IPS-NIHi7 (cell line): ENCODE measurements at regions not wholly inside any gene's neighbourhood (a gene's known extent, or its start where the extent isn't known, plus 50 kb on each side); places are given as distances from the start of the nearest gene placed in this dataset.
"Not testable (repeated sequence)": the region's sequence is repeated elsewhere in the genome, so short reads cannot be mapped to it uniquely, and the experiment has no call there.

Experiments used
- DNase-seq: peaks from one replicate; pipeline ENCODE4 v3.0.0; 2012; ENCODE audit warnings: mixed read lengths; ENCODE audit errors: extremely low spot score

DNA sequence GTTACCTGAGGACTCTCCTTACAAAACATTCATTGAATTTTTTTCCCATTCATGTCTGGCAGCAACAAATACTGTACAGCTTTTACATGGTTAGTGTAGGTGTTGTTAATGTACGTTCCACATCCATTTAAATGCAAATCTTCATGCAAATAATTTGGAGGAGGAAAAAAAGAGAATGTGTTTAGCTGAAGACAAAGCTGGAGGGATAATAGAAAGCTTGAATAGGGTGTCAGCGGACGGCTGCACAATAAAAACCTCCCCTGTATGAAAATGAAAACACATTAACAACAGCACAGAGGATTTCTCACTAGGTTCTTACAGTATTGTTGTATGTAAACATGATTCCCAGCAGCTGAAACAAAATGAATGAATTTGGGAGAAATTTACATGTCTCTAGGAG is 231.5 kb downstream of the ZNF608 start:
- no peak for DNase-seq

DNA sequence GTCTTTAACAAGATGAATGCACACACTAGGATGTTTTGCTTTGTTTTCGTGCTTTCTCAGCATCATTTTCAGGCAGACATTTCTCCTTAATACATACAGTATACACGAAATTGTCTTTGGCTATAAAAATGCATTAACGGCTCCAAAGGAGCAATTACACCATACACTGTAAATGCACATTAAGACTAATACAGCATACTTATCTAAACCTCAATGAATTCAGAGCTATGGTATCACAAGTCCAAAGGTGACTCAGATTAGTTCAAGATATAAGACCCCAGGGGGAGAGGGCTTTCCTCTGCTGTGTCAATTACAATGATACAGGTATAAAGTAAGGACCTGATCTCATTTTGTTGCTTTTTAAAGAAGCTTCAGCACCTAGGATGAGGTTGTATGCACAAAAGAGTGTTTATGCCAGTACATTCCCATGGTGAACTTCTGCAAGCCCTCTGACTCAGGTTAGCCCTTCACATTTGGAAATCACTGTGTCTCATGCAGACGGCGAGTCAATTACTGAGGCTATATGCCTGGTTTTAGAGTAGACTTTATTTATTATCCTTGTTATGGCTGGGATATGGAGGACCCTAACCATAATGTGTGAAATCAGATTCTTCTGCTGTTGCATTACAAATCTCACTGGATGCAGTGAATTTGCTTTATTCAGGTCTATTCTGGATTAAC is 233.3 kb downstream of the ZNF608 start:
- DNase-seq: no peak

DNA sequence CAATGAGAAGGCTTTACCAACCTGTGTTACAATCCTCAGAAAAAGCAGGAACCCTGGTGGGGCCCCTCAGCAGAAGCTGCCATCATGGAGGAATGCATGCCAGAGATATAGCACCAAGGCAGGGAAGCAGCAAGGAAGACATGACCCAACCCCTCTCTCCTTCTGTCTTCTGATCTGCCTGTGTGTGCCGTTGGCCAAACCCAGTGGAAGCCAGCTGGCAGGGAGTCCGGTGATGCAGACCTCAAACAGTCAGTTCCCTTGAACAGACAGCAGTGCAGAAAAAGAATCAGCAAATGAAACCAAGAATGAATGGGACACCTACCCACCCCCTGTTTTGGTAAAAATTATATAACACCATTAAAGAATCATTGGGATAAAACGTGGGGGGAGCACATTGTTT is 234.2 kb downstream of the ZNF608 start:
- no peak for DNase-seq

DNA sequence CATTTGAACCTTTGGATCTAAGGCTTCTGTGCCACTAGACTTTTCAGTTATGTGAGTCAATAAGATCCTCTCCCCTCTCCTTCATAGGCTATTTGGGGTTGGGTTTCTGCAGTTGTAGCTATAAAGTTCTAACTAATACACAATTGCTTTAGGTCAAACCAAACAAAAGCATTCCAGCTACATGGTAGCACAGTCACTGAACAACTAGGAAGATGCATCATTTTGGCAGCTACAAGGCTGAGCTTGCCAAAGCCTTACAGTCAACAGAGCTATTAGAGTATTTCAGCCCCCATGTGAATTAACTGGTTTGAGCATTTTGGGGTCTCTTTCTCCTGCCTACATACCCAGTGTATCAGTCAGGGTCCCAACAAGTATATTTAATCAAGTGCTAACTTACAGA is 234.6 kb downstream of the ZNF608 start:
- DNase-seq: no peak

DNA sequence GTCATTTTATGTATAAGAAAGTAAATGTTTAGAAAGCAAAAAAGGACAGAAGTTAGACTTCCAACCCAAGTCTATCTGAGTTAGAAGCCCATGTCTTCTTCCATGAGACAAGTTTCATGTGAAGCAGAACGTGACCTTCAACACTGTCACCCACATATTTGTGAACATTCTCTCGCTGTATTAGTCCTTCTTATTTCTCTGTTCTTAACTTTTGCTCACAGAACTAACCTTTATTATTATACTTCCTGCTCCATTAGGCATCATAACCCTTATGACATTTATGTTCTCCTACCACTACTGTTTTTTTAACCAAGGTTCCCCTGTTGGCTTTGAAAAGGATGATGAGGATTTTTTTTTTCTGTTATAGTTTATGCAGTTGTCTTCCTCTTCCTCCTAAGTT is 238.8 kb downstream of the ZNF608 start:
- no peak for DNase-seq

DNA sequence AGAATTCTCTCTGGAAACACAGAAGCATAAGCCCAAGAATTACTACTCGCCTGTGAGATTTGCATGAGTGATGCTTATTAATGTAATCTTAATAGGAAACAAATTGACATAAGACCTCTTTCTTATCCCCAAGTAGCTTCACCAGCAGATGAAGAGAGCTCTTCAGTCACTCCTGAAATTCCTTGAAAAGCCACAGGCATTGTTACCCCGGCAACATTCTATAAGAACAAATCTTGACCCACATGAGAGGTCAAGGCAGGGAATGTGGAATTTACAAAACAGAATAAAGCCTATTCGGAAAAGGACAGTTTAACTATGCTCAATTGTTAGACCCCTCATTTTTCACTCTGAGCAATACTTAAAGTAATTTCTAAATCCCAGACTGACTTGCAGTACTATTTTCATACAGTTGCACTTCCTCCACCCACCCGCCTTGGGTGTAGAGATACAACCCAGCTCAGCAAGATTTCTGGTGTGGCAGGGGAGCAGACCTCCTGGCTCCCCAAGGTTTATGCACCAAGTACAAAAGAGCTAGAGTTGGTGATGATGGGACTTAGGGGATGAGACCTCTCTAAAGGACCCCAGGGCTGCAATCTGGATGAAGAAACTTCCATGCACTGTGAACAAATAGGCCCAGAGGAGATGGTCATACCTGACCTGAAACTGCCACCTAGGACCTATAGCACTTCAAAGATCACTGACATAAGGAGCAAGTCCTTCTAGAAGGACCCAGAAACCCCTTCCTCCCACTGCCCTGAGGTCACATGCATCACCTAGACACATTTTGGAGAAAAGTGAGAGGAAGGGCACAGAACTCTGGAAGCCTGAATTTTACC is 242.1 kb downstream of the ZNF608 start:
- no peak for DNase-seq

DNA sequence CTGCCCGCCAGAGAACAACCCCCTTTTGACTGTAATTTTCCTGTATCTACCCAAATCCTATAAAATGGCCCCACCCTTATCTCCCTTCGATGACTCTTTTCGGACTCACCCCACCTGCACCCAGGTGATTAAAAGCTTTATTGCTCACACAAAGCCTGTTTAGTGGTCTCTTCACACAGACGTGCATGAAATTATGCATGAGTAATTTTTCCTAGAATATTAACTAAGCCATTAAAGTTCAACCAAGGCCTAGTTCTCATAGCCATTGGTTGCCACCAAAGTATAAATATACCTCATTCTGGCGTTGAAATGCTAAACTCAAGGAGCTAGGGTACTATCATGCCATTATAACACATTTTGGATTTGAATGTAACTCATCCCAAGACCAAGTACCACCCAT is 243.9 kb downstream of the ZNF608 start:
- DNase-seq: no peak

DNA sequence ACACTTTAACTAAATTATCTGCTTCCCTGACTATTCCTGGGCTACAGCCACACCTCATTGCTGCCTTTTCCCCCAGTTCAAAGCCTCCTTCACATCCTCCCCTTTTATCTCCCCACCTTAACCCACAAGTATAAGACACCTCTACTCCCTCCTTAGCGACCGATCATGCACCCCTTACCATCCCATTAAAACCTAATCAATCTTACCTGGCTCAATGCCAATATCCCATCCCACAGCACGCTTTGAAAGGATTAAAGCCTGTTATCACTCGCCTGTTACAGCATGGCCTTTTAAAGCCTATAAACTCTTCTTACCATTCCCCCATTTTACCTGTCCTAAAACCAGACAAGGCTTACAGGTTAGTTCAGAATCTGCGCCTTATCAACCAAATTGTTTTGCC is 246.6 kb downstream of the ZNF608 start:
- DNase-seq: not testable (repeated sequence)

DNA sequence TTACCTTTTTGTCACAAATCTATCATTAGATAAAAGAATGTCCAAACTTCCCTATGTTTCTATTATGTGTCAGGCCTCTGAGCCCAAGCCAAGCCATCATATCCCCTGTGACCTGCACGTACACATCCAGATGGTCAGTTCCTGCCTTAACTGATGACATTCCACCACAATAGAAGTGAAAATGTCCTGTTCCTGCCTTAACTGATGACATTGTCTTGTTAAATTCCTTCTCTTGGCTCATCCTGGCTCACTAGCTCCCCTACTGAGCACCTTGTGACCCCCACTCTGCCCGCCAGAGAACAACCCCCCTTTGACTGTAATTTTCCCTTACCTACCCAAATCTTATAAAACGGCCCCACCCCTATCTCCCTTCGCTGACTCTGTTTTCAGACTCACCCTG is 249.5 kb downstream of the ZNF608 start:
- not testable (repeated sequence) for DNase-seq

DNA sequence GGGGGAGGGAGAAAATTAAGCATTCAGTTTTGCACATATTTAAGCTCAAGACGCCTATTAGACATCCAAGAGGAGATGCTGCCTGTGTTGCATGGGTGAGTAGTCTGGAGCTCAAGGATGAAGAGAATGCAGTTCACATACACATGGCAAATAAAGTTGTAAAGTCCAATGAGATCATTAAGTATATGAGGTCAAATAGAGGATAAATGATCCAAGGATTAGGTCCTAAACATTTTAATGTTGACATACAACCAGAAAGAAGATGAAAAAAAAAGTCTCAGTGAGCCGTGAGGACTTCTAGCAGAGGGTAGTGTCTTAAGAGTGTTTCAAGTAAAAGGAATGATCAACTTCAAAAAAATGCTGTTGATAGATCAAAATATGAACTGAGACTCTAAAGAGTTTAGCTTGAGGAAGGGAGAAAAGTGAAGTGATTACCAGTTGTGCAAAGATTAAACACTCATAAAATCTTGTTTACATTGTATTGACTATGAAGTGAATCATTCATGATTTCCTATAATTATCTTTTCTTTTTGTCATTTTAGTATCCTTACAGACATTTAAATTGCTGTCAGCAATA is 251.8 kb downstream of the ZNF608 start:
- no peak for DNase-seq

DNA sequence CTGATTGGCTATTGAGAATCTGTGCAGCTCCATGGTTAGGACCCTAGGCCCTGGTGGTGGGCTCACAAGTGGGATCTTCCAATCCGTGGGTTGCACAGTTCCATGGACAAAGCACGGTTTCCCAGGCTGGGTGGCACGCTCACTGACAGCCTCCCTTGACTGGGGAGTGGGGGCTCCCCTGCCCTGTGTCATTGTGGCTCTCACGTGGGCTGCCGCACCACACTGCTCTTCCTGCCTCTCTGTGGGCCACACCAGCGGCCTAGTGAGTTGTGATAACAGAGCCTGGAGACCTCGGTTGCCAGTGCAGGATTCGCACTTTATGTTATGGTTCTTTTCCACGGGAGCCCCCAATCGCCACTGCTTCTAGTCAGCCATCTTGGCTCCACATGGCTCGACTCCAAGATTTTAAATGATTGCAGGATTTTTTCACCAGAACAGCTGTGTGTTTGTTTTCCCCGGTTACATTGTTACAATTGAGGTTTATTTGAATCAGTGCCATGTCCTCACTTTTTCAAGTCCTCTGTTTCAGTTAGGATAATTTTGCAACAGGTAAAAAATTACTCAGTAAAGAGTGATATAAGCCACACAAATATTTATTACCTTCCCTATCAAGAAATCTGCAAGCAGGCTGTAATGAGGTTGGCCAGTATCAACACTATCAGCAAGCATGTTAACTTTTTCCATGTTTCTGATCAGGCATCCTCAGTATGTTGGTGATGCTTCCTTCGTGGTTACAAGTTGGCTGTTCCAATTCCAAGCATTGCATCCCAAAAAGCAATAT is 253.8 kb downstream of the ZNF608 start:
- no peak for DNase-seq

DNA sequence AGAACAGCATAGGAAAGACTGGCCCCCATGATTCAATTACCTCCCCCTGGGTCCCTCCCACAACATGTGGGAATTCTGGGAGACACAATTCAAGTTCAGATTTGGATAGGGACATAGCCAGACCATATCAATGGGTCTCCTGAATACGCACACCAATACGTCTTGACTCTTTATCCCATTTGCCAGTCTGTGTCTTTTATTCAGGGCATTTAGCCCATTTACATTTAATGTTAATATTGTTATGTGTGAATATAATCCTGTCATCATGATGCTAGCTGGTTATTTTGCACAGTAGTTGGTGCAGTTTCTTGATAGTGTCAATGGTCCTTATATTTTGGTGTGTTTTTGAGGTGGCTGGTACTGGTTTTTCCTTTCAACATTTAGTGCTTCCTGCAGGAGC is 256.1 kb downstream of the ZNF608 start:
- not testable (repeated sequence) for DNase-seq

DNA sequence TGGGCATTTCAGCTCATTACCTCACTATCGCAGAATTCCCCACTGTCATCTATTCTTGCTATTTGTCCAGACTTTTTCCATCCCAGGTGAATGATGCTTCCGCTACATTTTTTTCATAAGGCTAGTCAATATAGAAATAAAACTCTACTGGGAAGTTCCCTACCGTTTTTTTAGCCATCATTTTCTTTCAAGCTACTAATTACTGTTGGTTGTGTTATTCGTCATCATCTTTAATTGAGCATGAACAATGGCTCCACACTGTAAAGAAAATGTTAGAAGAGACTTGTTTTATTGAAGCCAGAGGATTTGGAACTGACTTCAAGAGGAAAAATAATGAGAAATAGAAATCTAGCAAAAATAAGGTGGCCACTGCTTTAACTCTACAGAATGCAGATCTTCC is 265.0 kb downstream of the ZNF608 start:
- no peak for DNase-seq

DNA sequence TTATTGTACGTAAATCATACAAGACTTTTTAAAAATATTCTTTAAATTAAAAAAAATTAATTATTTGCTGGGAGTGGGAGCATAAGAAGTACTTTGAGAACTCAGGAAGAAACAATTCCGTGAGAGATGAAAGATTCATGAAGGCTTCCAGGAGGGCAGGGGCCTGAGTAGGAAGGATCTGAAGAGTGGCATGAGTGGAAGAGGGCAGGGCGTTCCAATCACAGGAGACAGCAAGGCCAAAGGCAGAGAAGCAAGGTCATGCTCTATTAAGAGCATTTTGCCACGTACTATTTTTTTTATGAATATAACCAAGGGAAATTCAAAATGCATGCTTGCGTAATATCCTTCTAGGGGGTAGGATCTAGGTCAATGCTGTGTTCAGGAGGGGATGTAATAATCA is 265.5 kb downstream of the ZNF608 start:
- DNase-seq: no peak

DNA sequence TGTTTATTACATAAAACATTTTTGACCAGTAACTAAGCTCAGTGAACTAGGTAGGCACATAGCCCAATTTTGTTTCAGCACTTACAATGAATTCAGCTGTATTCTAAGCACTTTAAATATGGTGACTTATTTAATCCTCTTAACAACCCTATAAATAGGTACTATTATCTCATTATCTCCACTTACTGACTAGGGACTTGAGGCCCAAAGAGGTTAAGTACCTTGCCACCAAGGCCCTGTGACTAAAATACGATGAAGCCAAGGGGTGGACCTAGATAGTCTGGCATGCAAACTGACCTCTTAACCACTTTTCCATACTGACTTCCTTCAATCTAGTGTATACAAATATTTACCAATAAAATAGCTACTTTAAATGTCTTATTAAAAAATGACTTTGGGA is 266.4 kb downstream of the ZNF608 start:
- no peak for DNase-seq

DNA sequence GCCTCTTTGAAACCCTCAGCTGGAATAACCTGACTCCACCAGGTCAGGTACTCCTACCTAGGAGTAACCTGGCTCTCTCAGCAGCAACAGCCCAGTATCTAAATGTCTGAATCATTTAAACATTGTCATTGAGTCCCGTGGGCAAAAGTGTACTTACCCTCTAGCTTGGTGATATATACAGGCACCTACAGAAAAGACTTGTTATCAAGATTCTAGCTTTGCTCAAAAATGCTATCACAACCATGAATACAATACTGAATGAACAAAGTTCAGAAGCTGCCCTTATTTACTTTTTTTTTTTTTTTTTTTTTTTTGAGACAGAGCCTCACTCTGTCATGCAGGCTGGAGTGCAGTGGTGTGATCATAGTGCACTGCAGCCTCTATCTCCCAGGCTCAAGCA is 268.2 kb downstream of the ZNF608 start:
- no peak for DNase-seq

DNA sequence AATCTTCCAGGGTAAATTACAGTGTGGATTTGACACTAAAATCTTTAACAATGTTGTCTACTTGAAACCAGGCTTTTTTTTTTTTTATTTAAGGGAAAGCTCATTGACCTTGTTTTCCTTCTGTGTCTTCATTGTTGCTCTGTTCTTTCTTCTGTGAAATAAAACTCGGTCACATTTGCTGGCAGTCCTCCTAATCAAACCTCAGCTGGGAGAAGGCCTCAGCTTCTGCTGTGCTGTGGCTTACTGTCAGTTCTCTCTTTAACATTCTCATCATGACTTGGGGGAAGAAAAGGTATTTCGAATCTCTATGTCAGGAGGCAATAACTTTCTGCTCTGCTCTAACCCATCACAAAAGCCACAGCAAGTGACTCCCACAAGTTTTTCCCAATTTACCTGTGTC is 268.9 kb downstream of the ZNF608 start:
- DNase-seq: no peak

DNA sequence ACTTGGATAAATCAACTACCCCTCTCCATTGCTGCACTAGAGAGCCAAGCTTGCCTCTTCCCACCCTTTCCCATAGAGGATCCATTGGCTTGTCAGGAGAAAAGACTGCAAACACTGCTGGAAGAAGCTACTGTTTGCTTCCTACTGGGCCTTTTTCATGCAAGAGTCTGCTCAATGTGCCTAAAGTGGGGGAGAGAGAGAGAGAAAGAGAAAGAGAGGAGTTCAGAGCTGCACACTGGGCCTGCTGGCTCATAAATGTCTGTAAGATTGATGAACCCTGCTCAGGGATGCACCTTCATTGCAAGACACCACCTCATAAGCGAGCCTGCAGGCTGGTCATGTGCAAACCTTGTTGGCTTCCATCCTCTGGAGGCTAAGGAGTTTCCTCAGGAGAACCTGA is 269.4 kb downstream of the ZNF608 start:
- DNase-seq: peak; percentile 20

DNA sequence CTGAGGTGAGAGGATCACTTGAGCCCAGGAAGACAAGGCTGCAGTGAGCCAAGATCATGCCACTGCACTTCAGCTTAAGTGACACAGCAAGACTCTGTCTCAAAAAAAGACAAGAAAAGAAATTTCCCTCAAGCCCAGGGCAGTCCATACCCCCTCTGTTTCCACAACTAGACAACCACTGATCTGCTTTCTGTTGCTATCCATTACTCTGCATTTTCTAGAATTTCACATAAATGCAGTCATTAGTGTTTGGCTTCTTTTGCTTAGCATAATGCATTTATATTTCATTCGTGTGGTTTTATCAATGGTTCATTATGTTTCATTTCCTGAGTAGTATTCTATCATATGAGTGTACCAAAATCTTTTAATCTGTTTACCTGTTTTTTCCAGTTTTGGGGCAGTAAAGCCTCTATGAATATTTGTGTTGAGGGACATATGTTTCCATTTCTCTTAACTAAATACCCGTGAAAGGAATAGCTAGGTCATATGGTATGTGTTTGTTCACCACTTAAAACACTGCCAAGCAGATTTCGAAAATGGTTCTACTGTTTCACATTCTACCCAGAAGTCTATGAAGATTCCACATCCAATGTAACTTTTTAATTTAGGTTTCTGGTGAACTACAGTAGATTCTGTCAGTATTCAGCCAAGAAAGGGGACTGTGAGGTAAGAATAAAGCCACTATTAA is 271.8 kb downstream of the ZNF608 start:
- no peak for DNase-seq

DNA sequence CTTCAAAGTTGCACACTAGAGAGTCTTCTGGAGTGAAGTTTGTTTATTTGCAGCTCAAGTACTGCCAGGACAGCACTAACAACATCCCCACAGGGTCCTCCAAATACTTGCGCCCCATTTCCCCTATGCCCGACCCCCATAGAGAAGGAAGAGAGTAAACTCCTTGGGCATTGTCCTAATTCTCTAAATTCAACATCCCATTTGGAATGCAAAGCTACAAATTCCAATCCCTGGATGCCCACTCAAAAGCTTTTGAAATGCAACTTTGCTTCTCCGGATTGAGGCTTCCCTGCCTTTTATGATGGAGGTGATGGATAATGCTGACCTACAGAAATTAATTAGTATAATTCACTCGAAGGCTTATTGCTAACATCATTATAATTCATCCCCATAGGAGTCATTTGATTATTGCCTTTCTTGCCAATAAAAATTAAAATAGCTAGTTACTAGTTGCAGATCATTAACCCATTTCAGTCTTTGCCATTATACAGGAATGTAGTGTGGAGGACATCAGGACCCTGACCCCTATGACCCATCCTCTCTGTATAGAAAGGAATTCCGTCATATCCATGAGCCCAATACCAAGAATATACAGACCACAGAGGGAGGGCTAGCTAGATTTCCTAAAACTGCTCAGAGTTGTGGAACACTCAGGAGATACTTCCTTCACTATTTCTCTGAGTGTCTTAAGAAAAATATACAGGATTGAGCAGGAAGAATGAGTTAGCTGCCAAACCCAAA is 277.6 kb downstream of the ZNF608 start:
- peak; percentile 38 for DNase-seq

DNA sequence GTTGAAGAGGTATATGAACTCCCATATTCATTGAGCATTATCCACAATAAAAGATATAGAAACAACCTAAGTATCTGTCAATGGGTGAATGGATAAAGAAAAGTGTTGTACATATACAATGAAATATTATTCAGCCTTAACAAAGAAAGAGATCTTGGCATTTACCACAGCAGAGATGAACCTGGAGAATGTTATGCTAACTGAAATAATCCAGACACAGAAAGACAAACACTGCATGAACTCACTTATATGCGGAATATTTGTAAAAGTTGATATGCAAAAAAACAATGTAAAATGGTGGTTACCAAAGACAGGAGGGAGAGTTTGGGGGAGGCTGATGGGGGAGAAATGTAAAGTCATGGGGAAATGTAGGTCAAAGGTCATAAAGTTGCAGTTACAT is 278.7 kb downstream of the ZNF608 start:
- no peak for DNase-seq
